GM19043 (cell line): ENCODE measurements at regions not wholly inside any gene's neighbourhood (a gene's known extent, or its start where the extent isn't known, plus 50 kb on each side); places are given as distances from the start of the nearest gene placed in this dataset.
"Not testable (repeated sequence)": the region's sequence is repeated elsewhere in the genome, so short reads cannot be mapped to it uniquely, and the experiment has no call there.

Experiments
- ATAC-seq: cut with Tn5 transposase; IDR thresholded peaks from one replicate; pipeline ENCODE4 v1.9.1; 2021; ENCODE audit warnings: low read depth; ENCODE audit not compliant: unreplicated experiment

DNA sequence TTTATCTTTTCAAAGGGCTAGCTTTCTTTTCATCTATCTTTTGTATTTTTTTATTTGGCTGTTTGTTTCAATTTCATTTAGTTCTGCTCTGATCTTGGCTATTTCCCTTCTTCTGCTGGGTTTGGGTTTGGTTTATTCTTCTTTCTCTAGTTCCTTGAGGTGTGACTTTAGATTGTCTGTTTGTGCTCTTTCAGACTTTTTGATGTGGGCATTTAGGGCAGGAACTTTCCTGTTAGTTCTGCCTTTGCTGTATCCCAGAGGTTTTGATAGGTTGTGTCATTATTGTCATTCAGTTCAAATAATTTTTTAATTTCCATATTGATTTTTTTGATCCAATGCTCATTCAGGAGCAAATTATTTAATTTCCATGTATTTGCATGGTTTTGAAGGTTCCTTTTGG, 325.0 kb downstream of the PTPRC start:
- ATAC-seq, result not testable (repeated sequence)

DNA sequence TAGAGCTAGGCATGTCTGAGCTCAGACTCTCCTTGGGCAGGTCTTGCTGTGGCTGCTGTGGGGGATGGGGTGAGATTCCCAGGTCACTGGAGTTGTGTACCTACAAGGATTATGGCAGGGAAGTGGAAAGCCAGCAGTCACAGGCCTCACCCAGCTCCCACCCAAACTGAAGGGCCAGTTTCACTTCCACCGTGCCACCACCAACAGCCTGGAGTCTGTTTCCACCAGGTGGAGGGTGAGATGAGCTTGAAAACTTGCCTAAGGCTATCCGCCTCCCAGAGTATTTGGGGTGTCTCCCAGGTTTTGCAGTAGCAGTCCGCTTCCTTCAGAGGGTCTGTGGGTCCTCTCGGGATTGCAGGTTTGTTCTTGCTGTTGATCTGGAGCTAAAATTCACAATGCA, 327.7 kb downstream of the PTPRC start:
- no peak for ATAC-seq

DNA sequence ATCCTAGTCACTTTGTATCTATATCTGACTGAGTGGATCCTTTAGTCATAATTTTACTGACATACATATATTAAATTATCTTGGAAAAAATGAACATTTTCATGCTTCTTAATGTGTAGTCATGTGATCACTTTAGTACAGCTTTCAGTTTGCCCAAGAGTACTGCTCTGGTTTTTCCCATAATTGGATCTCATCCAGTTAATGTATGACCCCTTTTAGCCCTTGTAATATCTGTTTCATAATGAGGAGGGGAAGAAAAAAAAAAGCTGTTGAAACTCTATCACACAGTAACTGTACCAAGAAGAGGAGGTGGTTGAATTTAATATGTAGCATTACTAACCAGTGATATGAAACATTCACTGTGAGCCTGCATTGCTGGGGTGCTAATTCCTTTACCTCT, 328.7 kb downstream of the PTPRC start:
- no peak for ATAC-seq

DNA sequence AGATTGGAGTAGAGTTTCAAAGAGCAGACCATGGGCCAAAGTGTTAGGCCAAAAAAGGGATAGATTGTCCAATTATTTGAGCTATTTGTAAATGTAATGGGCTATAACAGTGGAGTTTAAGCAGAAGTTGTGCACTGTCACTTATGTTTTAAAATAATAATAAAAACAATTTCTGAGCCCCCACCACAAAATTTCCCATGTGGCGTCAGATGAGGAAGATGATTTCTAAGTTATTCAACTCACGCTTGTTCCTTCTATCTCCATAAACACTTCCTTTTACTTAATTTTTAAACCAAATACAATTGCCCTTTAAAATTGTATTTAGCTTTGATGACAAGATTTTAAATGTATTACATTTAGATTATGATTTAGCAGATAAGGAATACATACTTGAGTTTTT, 330.0 kb downstream of the PTPRC start:
- ATAC-seq, result no peak

DNA sequence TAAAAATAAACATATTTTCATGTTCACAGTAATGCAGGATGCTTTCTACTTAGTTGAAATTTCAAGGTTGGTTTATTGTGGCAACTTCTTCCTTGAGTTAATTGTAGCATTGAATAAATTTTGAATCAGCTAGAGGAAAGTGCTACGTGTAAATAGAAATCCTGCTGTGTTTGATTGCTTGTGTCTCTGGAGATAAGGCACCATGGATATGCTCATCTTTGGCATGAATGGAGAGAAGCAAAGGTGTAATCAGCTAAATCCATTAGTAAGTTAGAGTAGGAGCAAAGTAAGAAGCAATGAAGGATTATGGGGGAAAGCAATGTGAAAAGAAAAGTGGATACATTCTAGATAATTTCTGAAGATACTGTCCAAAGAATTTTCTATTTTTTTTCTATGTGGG, 331.1 kb downstream of the PTPRC start:
- no peak for ATAC-seq

DNA sequence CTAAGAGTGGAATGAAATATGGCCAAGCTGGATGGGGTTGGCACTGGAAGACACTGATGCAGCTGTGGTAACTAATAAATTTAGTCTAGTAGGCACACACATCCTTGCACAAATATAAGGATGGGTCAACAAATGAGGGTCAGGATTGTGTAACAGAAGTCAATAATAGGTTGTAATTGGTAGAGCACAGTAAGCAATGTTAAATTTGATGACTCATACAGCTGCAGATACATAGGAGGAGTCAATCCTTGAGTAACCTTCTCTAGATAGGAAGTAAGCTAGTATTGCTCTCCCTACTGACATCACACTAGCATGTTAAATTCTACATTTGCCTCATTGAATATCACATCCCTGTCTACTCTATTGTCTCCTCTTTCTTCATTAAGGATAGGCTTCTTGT, 332.1 kb downstream of the PTPRC start:
- no peak for ATAC-seq

DNA sequence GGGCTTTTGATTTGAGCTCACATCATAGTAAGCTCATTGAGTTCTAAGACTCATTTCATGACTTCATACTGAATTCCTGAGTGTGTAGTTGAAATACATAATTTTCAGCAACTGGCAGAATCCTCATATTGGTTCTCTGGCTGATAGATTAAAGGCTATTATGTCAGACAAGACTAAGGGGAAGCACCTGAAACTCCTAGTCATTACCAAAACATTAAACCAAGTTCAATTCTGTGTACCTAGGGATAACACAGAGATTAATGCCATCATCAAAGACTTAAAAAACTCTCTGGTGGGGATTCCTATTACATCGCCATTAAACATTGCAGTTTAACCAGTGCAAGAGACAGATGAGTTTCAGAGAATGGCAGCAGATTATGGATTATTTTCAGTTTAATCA, 339.1 kb downstream of the PTPRC start:
- ATAC-seq, result no peak

DNA sequence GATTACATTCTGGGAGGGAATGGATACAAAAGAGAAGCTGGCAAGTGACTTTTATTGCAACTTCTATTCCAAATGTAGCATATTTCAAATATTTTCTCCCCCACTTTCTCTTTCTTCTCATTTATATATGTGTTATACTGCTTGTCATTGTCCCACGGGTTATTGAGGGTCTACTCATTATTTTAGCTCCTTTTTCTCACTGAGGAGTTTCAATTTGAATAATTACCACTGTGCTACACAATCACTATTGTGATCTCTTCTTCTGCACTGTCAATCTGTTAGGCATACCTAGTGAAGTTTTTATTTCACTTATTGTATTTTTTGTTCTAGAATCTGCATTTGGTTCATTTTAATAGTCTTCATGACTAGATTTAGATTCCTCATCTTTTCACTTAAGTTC, 339.7 kb downstream of the PTPRC start:
- no peak for ATAC-seq

DNA sequence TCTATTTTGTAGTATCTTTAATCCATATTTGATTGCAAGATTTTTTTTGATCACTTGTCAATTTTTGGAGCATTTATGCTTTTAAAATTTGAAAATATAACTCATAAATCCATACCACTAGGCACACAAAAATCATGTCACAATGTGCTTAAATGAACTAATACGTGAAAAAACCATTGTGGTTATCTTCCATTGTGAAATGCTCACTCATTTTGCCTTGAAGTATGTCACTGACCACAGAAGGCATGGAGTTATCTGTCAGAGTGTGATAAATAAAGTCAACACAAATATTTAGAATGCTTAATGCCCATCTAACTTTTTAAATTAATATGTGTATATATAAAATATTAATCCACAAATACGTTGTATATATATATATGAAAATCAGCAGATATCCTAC, 347.2 kb downstream of the PTPRC start:
- ATAC-seq, result no peak

DNA sequence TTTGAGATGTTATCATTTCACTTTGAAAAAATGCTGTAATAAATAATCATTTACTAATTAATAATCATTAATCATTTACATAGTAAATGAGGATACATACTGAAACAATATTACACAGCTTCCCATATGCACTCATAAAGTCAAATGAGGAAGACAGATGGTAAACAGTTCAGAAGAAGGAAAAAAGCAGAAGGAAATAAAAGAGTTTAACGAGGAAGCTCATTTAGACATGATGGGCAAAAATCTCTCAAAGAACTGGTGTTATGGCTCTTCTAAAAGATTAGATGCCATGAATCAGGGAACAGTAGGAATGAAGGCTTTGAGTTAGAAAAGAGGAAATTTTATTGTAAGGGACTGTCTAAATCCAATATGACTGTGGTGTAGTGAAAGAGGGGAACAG, 347.6 kb downstream of the PTPRC start:
- no peak for ATAC-seq

DNA sequence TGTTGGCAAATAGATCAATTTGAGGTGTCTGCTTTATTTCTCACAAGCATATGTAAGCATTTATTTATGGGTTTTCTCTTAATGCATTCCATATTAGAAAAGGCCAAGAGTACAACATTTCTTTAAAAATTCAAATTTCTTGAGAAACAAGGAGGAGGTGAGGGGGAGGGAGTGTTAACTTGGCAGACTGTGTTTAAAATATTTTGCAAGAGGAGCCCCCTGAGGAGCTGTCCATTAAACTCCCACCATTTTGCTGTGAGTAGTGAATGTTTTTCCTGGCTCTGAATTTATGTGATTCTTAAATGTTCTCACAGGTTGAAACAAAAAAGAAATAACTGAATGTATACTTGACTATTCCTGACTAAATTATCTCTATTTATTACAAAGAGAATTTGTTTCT, 363.8 kb downstream of the PTPRC start:
- no peak for ATAC-seq

DNA sequence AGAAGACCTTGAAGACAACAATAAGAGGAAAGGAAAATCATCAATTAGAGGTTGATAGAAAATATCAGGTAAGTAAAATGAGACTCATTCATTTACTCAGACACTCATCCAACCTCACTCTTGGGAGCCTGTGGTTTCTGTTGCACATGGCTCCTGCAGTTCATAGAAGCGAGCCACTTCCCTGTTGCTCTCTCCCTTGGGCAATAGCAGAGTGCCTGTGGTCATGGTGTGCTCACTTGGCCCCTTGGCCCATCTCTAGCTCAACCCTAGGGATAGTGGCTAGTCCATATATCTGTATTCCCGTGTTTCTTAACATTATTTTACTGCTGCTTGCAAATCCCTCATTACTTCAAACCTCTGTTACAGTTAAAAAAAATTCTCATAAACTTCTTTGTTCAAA, 368.6 kb downstream of the PTPRC start:
- no peak for ATAC-seq

DNA sequence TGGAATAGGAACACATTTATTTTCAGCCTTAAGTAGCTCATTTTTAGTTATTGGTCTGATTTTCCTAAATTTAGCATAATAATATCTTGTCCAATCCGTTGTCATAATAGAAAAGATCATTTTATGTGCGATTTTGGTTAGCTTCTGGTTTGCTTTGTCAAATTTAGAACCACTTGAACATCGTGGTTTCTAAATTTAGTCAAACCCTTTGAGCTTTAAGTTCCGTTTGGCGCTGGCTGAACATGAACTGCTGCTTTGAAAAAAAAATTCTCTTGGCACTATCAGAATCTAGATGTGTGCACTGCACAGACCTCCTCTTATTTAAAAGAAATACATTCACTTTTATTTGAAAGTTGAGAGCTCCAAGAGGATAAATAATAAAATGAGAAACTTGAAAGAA, 370.6 kb downstream of the PTPRC start:
- peak; percentile 50 for ATAC-seq

DNA sequence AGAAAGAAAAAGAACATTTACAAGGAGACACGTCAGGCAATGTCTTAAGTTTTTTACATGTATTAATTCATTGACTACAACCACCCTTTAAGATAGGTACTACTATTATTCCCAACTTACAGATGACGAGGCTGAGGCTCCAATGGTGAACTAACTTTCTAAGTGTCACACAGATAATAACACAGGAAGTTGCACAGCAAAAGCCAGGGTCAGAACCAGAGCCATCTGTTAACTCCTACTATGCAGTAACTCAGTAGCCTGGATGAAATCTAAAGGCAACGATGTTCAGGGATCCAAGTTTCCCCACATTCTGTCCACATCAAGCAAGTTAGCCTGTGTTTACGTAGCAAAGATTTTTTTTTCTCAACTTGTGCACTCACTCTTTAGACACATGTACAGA, 371.7 kb downstream of the PTPRC start:
- ATAC-seq, result no peak

DNA sequence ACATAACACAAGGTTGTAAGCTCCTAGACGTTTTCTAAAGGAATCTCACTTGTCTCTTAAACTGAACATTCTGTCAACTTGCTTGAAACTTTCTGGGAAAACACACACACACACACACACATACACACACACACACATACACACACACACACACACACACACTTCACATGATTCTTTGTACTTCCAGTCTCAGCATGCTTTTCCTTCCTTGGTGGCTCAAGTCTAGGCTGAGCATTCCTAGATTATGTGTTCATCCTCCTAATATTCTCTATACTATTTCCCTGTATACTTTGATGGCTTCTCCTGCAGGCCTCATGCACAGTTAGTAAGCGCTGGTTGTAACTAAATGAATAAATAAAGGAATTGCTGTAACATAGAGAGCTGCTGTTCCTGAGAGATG, 372.1 kb downstream of the PTPRC start:
- no peak for ATAC-seq

DNA sequence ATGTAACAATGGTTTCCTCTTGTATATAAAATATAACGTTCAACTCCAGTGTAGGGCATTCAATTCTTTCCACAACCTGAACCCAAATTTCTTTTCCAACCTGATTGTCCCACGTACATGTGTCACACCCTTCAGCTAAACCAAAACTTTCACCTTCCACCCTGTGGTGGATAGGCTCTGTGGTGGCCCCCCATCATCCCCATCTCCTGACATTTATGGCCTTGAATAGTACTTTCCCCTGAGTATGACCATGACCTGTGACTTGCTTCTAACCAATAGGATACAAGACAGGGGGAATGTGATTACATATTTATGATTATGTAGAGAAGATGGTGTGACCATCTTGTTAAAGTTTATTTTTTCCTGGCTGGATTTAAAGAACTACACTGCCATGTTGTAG, 377.0 kb downstream of the PTPRC start:
- no peak for ATAC-seq

DNA sequence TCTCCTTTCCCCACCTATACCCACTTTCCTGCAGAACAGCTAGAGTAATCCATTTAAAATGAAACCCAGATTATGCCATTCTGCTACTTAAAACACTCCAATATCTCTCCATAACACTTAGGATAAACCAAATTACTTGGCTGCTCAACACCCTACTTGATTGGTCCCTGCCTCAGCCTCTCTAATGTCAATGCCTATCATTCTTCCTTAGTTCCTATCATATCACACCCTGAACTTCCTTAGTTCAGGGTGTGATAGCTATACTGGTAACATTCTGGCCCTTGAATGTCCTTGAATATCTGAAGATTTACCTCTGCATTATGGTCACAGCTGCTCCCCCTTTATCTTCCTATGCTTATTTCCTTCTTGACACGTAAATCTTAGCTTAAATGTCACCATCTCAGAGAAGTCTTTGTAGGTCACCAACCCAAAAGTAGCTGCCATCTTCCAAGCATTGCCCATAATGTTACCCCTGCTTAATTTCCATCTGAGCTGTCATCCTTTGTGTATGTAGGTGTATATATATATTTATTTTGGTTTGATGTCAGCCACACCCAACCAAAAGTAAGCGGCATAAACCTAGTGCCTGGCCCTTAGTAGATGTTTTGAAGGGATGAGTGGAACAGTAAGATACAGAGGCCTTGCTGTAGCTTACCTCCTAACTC, 379.8 kb downstream of the PTPRC start:
- ATAC-seq, result no peak

DNA sequence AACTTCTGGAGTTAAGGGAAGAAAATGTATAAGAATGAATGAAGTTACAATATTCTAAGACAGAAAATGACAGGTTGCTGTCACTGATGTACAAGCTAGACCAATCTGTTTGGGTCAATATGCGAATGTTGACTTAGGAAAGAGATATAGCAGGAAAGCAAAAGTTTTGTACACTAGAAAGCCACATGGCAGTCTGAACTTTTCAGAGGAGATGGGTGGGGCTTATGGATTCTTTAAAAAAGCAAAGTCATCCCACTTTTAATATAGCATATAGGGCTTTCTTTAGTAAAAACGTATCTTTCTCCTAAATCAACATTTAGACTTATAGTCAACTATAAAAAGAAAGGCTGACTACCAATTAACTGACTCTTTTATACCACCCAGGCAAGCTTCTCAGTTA, 381.2 kb downstream of the PTPRC start:
- ATAC-seq, result no peak

DNA sequence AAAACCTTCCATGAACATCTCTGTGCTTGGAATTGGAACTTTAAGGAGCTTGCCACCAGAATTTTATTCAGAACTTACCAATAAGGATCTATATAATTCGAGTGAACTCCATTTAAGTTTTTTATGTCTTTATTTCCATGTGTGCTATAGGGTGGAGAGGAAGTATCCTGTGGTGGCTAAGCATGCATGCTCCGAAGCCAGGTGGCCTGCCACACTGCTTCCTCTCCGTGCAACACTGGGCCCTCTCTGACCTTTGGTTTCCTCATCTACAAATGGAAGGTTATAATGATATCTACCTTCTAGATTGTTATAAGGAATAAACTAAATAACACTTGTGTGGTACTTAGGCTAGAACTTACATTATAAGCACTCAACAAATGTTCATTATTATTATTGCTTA, 382.1 kb downstream of the PTPRC start:
- ATAC-seq, result no peak

DNA sequence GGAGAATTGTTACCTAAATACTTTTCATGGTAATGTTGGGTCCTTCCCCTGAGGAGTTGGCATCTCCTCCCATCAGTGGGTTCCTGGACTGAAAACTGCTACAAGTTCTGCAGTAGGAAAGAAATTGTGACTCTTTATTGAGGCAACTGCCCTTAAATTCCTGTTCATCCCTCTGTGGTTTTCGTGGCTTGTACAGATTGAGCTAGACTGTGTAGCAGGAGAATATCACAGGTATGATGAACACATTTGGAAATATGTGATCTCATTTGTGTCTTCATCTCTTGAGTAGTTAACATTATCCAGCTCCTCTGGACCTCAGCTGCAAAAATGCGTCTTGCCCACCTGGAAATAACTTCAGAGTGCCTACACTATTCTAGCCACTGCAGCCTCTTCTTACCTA, 390.6 kb downstream of the PTPRC start:
- no peak for ATAC-seq

DNA sequence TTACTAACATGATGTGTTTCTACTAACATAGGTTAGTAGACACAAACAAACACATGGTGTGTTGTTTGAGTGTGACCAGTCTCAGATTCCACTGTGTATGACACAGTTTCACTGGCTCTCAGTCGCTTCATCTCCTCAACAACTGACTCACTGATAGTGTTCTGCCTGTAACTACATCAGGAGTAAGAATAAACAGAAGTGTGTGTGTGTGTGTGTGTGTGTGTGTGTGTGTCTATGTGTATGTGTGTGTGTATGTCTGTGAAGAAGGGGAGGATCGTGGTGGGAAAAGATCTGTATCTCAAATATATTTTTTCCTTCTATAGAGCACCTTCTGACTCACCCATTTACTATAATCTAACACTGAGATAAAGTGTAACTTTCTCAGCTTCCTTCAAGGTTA, 391.0 kb downstream of the PTPRC start:
- ATAC-seq, result no peak

DNA sequence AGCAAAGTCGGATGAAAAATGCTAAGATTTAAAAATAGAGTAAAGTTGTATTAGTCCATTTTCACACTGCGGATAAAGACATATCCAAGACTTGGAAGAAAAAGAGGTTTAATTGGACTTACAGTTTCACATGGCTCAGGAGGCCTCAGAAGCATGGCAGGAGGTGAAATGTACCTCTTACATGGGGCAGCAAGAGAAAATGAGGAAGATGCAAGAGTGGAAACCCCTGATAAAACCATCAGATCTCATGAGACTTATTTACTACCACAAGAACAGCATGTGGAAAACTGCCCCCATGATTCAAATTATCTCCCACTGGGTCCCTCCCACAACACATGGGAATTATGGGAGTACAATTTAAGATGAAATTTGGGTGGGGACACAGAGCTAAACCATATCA, 391.7 kb downstream of the PTPRC start:
- not testable (repeated sequence) for ATAC-seq

DNA sequence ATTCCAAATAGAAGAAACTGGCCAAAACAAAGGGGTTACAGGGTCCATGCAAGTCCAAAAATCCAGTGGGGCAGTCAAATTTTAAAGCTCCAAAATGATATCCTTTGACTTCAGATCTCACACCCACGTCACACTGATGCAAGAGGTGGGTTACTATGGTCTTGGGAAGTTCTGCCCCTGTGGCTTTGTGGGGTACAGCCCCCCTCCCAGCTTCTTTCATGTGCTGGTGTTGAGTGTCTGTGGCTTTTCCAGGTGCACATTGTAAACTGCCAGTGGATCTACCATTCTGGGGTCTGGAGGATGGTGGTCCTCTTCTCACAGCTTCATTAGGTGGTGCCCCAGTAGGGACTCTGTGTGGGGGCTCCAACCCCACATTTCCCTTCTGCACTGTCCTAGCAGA, 392.3 kb downstream of the PTPRC start:
- not testable (repeated sequence) for ATAC-seq
